ENCODE measurements at regions not wholly inside any gene's neighbourhood (a gene's known extent, or its start where the extent isn't known, plus 50 kb on each side); places are given as distances from the start of the nearest gene placed in this dataset.
"Not testable (repeated sequence)": the region's sequence is repeated elsewhere in the genome, so short reads cannot be mapped to it uniquely, and the experiment has no call there.

- DNase-seq (ENCODE audit: low read depth): no peak
Observed at GRCh38 chr14:101634850-101635748, 73.8 kb downstream of the DIO3 start.

- no peak for DNase-seq (ENCODE audit: low read depth)
Observed at GRCh38 chr14:101635749-101636560, 74.7 kb downstream of the DIO3 start.

- DNase-seq (ENCODE audit: low read depth): no peak
Observed at GRCh38 chr14:101639241-101639833, 78.0 kb downstream of the DIO3 start.

- DNase-seq (ENCODE audit: low read depth): no peak
Observed at GRCh38 chr14:101643651-101644050, 82.4 kb downstream of the DIO3 start.

GRCh38 chr14:101654051-101654450 is 92.8 kb downstream of the DIO3 start:
- DNase-seq (ENCODE audit: low read depth): no peak

GRCh38 chr14:101657372-101657771 is 96.1 kb downstream of the DIO3 start:
- no peak for DNase-seq (ENCODE audit: low read depth)

- no peak for DNase-seq (ENCODE audit: low read depth)
Observed at GRCh38 chr14:101665478-101666078, 95.9 kb upstream of the PPP2R5C start.

GRCh38 chr14:101666264-101666663 is 95.2 kb upstream of the PPP2R5C start:
- DNase-seq (ENCODE audit: low read depth): no peak

- no peak for DNase-seq (ENCODE audit: low read depth)
Observed at GRCh38 chr14:101669629-101670028, 91.9 kb upstream of the PPP2R5C start.

GRCh38 chr14:101673873-101674272 is 87.6 kb upstream of the PPP2R5C start:
- DNase-seq (ENCODE audit: low read depth): no peak

- DNase-seq (ENCODE audit: low read depth): not testable (repeated sequence)
Observed at GRCh38 chr14:101675835-101676234, 85.7 kb upstream of the PPP2R5C start.

GRCh38 chr14:101677912-101678327 is 83.6 kb upstream of the PPP2R5C start:
- DNase-seq (ENCODE audit: low read depth): not testable (repeated sequence)

- DNase-seq (ENCODE audit: low read depth): no peak
Observed at GRCh38 chr14:101681795-101682194, 79.7 kb upstream of the PPP2R5C start.

- DNase-seq (ENCODE audit: low read depth): no peak
Observed at GRCh38 chr14:101683365-101683764, 78.1 kb upstream of the PPP2R5C start.

- DNase-seq (ENCODE audit: low read depth): no peak
Observed at GRCh38 chr14:101687756-101688546, 73.6 kb upstream of the PPP2R5C start.

GRCh38 chr14:101689039-101689501 is 72.4 kb upstream of the PPP2R5C start:
- DNase-seq (ENCODE audit: low read depth): no peak

GRCh38 chr14:101689966-101690365 is 71.5 kb upstream of the PPP2R5C start:
- not testable (repeated sequence) for DNase-seq (ENCODE audit: low read depth)

GRCh38 chr14:101695659-101696058 is 65.8 kb upstream of the PPP2R5C start:
- DNase-seq (ENCODE audit: low read depth): no peak

GRCh38 chr14:101704140-101704539 is 57.4 kb upstream of the PPP2R5C start:
- DNase-seq (ENCODE audit: low read depth): no peak

- DNase-seq (ENCODE audit: low read depth): peak; percentile 48
Observed at GRCh38 chr14:101705733-101706508, 55.6 kb upstream of the PPP2R5C start.
